B cell (primary cell): ENCODE measurements at regions not wholly inside any gene's neighbourhood (a gene's known extent, or its start where the extent isn't known, plus 50 kb on each side); places are given as distances from the start of the nearest gene placed in this dataset.

ENCODE experiments used
- ATAC-seq: fragments of 200-7000 bp; cut with Tn5 transposase; one replicate; pipeline ENCODE4 v1.10.0; 2021; ENCODE audit warnings: low read depth, mild to moderate bottlenecking, moderate number of reproducible peaks, moderate library complexity
- CTCF ChIA-PET: fragments of 350-600 bp; sonication (Branson Sonifier 250); formaldehyde crosslinking; loops from one replicate; lab custom pipeline; 2021; ENCODE audit warnings: antibody characterized with exemption, inconsistent platforms; lab: Charles Lee
- POLR2A ChIA-PET: fragments of 350-600 bp; sonication (Branson Sonifier 250); formaldehyde crosslinking; loops from one replicate; lab custom pipeline; 2021; ENCODE audit warnings: antibody characterized with exemption; lab: Charles Lee
- DNase-seq: peaks from one replicate; pipeline ENCODE4 v3.0.0; 2013
- H2AFZ ChIP-seq: 2 replicates; pipeline ENCODE4 v1.6.1; 2012; ENCODE audit warnings: mild to moderate bottlenecking, low read depth, low read length; ENCODE audit not compliant: insufficient read depth, poor library complexity, severe bottlenecking
- H3K27ac ChIP-seq, 2 donors: 1 replicate in 1 of 2; 2 replicates in 1 of 2; pipeline ENCODE4 v1.5.1; 2012 to 2013; ENCODE audit warnings: low read length in 2 of 2, mild to moderate bottlenecking in 2 of 2, moderate library complexity in 1 of 2
- H3K27me3 ChIP-seq, 4 experiments: fragments of 200-600 bp in 1 of 4; sonication (generic) in 1 of 4; replicated peaks in 1 of 4; 1 replicate in 2 of 4; 2 replicates in 2 of 4; pipeline versions ENCODE4 v1.6.1 to v1.7.0; 2013 to 2016; ENCODE audit warnings: low read length in 3 of 4, mild to moderate bottlenecking in 2 of 4, mixed read lengths in 1 of 4, moderate library complexity in 1 of 4; ENCODE audit not compliant: insufficient read depth in 4 of 4, control insufficient read depth in 3 of 4; ENCODE audit errors: control extremely low read depth in 1 of 4
- H3K36me3 ChIP-seq, 2 experiments: replicated peaks in 1 of 2; 1 replicate in 1 of 2; 2 replicates in 1 of 2; pipeline versions ENCODE4 v1.6.1 to v1.7.1; 2013; ENCODE audit warnings: low read length in 1 of 2; ENCODE audit not compliant: insufficient read depth in 2 of 2, control insufficient read depth in 1 of 2; ENCODE audit errors: control extremely low read depth in 1 of 2, extremely low read depth in 1 of 2
- H3K4me1 ChIP-seq, 2 donors: fragments of 200-600 bp in 1 of 2; sonication (generic) in 1 of 2; 1 replicate in 1 of 2; 2 replicates in 1 of 2; pipeline versions ENCODE4 v1.5.1 to v1.6.1; 2013 to 2017; ENCODE audit warnings: low read length in 2 of 2; ENCODE audit not compliant: control insufficient read depth in 2 of 2, insufficient read depth in 2 of 2
- H3K4me2 ChIP-seq: replicated peaks from 2 replicates; pipeline ENCODE3; 2012; ENCODE audit warnings: mild to moderate bottlenecking, low read depth, low read length; ENCODE audit not compliant: poor library complexity, severe bottlenecking
- H3K4me3 ChIP-seq, 5 experiments: fragments of 200-600 bp in 1 of 5; sonication (generic) in 1 of 5; 1 replicate in 3 of 5; 2 replicates in 2 of 5; pipeline versions ENCODE4 v1.5.1 to v1.7.0; 2011 to 2016; ENCODE audit warnings: low read length in 4 of 5, mild to moderate bottlenecking in 4 of 5, low read depth in 2 of 5, control low read depth in 1 of 5, moderate library complexity in 1 of 5; ENCODE audit not compliant: insufficient read depth in 1 of 5; ENCODE audit errors: control extremely low read depth in 1 of 5, extremely low read depth in 1 of 5
- H3K79me2 ChIP-seq: fragments of 200-600 bp; sonication (generic); one replicate; pipeline ENCODE4 v1.6.0; 2016; ENCODE audit warnings: low read length; ENCODE audit not compliant: control insufficient read depth, insufficient read depth
- H3K9ac ChIP-seq: fragments of 200-600 bp; sonication (generic); 2 replicates; pipeline ENCODE4 v1.6.1; 2017; ENCODE audit warnings: mild to moderate bottlenecking, low read length, moderate library complexity
- H3K9me3 ChIP-seq, 3 donors: one replicate each; pipeline versions ENCODE4 v1.6.1 to v1.7.1; 2013; ENCODE audit warnings: low read length in 2 of 3; ENCODE audit not compliant: control insufficient read depth in 2 of 3, insufficient read depth in 1 of 3; ENCODE audit errors: control extremely low read depth in 1 of 3
- H4K20me1 ChIP-seq: 2 replicates; pipeline ENCODE4 v1.6.0; 2012; ENCODE audit warnings: mild to moderate bottlenecking, low read length; ENCODE audit not compliant: insufficient read depth, control insufficient read depth, poor library complexity, severe bottlenecking
- H3K27ac Mint-ChIP-seq: one replicate; pipeline ENCODE4 v1.8.0; 2021; ENCODE audit warnings: mixed read lengths
- H3K27me3 Mint-ChIP-seq: one replicate; pipeline ENCODE4 v1.8.0; 2021; ENCODE audit warnings: mixed read lengths
- H3K4me1 Mint-ChIP-seq: one replicate; pipeline ENCODE4 v1.8.0; 2021; ENCODE audit warnings: mixed read lengths
- H3K4me3 Mint-ChIP-seq: one replicate; pipeline ENCODE4 v1.8.0; 2021; ENCODE audit warnings: mixed read lengths
- H3K9me3 Mint-ChIP-seq: one replicate; pipeline ENCODE4 v1.8.0; 2022; ENCODE audit warnings: mixed read lengths; ENCODE audit not compliant: insufficient read depth
- EZH2 ChIP-seq: IDR thresholded peaks from 2 replicates; pipeline ENCODE4 v1.6.1; 2012; ENCODE audit warnings: borderline replicate concordance, low read depth, mild to moderate bottlenecking, moderate library complexity, low read length; ENCODE audit not compliant: insufficient read depth, poor library complexity, severe bottlenecking
- WGBS: methylation state at CpG from one replicate; pipeline ENCODE4 v1.1.5; 2013; ENCODE audit warnings: missing lambda C conversion rate; ENCODE audit not compliant: insufficient coverage; 5-methylcytosine and 5-hydroxymethylcytosine counted together
- intact Hi-C: fragments of 100-400 bp; cut with micrococcal nuclease; formaldehyde crosslinking; loops from one replicate; pipeline ENCODE4 v1.10.0; 2022
- TF ChIP-seq, protein P1 (sequence below): fragments of 200-600 bp; IDR thresholded peaks from one replicate; pipeline ENCODE4 v1.8.0; 2022; ENCODE audit warnings: antibody characterized with exemption, mild to moderate bottlenecking

- H3K4me2 ChIP-seq, result no peak overlapping the region
- H3K4me3 ChIP-seq, result no peak overlapping the region
- no peak overlapping the region for H3K27ac ChIP-seq
- H3K4me1 ChIP-seq, result no peaks in the 10 kb centered on the region
- WGBS, result no CpG with 5 or more reads among the region's 2 CpGs
- H3K79me2 ChIP-seq, result no peaks in the 10 kb centered on the region
- Mint-ChIP-seq H3K27me3 (no peaks in the 10 kb centered on the region), H3K4me1 (no peaks in the 10 kb centered on the region), H3K27ac (no peak overlapping the region), H3K4me3 (no peak overlapping the region), H3K9me3 (no peaks in the 10 kb centered on the region)
- no peak for DNase-seq
- no peaks in the 10 kb centered on the region for H3K27me3 ChIP-seq
- intact Hi-C loops, result no loop called here
- H4K20me1 ChIP-seq, result no peaks in the 10 kb centered on the region
- CTCF ChIA-PET, result no interaction called here
- no peak overlapping the region for H2AFZ ChIP-seq
- TF ChIP-seq, protein P1, sequence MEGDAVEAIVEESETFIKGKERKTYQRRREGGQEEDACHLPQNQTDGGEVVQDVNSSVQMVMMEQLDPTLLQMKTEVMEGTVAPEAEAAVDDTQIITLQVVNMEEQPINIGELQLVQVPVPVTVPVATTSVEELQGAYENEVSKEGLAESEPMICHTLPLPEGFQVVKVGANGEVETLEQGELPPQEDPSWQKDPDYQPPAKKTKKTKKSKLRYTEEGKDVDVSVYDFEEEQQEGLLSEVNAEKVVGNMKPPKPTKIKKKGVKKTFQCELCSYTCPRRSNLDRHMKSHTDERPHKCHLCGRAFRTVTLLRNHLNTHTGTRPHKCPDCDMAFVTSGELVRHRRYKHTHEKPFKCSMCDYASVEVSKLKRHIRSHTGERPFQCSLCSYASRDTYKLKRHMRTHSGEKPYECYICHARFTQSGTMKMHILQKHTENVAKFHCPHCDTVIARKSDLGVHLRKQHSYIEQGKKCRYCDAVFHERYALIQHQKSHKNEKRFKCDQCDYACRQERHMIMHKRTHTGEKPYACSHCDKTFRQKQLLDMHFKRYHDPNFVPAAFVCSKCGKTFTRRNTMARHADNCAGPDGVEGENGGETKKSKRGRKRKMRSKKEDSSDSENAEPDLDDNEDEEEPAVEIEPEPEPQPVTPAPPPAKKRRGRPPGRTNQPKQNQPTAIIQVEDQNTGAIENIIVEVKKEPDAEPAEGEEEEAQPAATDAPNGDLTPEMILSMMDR, result no peak
- TF ChIP-seq EZH2, result no peak
- no peak for ATAC-seq
- no peaks in the 10 kb centered on the region for H3K36me3 ChIP-seq
- H3K9me3 ChIP-seq, result no peaks in the 10 kb centered on the region
- no peak overlapping the region for H3K9ac ChIP-seq
- POLR2A ChIA-PET, result no interaction called here
Observed at GRCh38 chr18:60675801-60676200, 303.2 kb upstream of the MC4R start.

- 73% methylated on average over 2 of the region's 4 CpGs for WGBS
- no peaks in the 10 kb centered on the region for H3K4me1 Mint-ChIP-seq
- no peak for ATAC-seq
- intact Hi-C loops, result no loop called here
- ChIA-PET CTCF (no interaction called here), POLR2A (no interaction called here)
- Histone ChIP-seq H3K9me3 (no peaks in the 10 kb centered on the region), H3K4me3 (no peak overlapping the region), H3K27me3 (no peaks in the 10 kb centered on the region), H2AFZ (no peak overlapping the region), H3K4me2 (no peak overlapping the region), H4K20me1 (no peaks in the 10 kb centered on the region), H3K79me2 (no peaks in the 10 kb centered on the region), H3K4me1 (no peaks in the 10 kb centered on the region), H3K36me3 (no peaks in the 10 kb centered on the region), H3K9ac (no peak overlapping the region), H3K27ac (no peak overlapping the region)
- H3K27ac Mint-ChIP-seq, result no peak overlapping the region
- DNase-seq, result no peak
- no peaks in the 10 kb centered on the region for H3K27me3 Mint-ChIP-seq
- no peak for TF ChIP-seq EZH2
- TF ChIP-seq, protein P1, result no peak
- H3K9me3 Mint-ChIP-seq, result no peaks in the 10 kb centered on the region
- H3K4me3 Mint-ChIP-seq, result no peak overlapping the region
Observed at GRCh38 chr18:60676815-60677214, 304.2 kb upstream of the MC4R start.
